Left cardiac atrium (tissue), 4 donors: ENCODE measurements at regions not wholly inside any gene's neighbourhood (a gene's known extent, or its start where the extent isn't known, plus 50 kb on each side); places are given as distances from the start of the nearest gene placed in this dataset.
"Not testable (repeated sequence)": the region's sequence is repeated elsewhere in the genome, so short reads cannot be mapped to it uniquely, and the experiment has no call there.

Experiments used
- ATAC-seq, 2 donors: fragments of 200-7000 bp; cut with Tn5 transposase; one replicate each; pipeline ENCODE4 v1.9.1; 2020; ENCODE audit warnings: mild to moderate bottlenecking in 2 of 2, moderate library complexity in 2 of 2
- DNase-seq: peaks from one replicate; pipeline ENCODE4 v3.0.0-alpha.2; 2020
- intact Hi-C, 2 donors: fragments of 100-400 bp; cut with DNase I; formaldehyde crosslinking; loops; one replicate each; pipeline versions ENCODE4 v1.14.1 to v1.15.1; 2022 to 2023
- donor health status: DM: no; HTN: yes; CAD: no.
- donor health status: DM: no; HTN: yes; CAD: no; lungs with severe emphysema.
- donor health status: DM: yes; HTN: yes; CAD: no.
- donor health status: Dilated cardiomyopathy.

GRCh38 chr9:78962156-78962555 is 609.6 kb upstream of the TLE4 start:
- no peak for DNase-seq
- no peak for ATAC-seq
- intact Hi-C loops: no loop called here

- DNase-seq: no peak
- ATAC-seq: no peak
- intact Hi-C loops: no loop called here
Measured at GRCh38 chr9:78963911-78964310, 607.9 kb upstream of the TLE4 start.

GRCh38 chr9:78967596-78968217 is 604.1 kb upstream of the TLE4 start:
- intact Hi-C loops: no loop called here
- no peak for ATAC-seq
- DNase-seq: no peak

- no peak for ATAC-seq
- intact Hi-C loops: no loop called here
- DNase-seq: no peak
Measured at GRCh38 chr9:78970375-78970774, 601.4 kb upstream of the TLE4 start.

GRCh38 chr9:78971540-78971939 is 600.2 kb upstream of the TLE4 start:
- no peak for ATAC-seq
- intact Hi-C loops: no loop called here
- DNase-seq: no peak

- no peak for ATAC-seq
Measured at GRCh38 chr9:78972303-78972999, 599.3 kb upstream of the TLE4 start.

GRCh38 chr9:78973907-78974306 is 597.9 kb upstream of the TLE4 start:
- intact Hi-C loops: no loop called here
- DNase-seq: no peak
- ATAC-seq: no peak

More at GRCh38 chr9:78972303-78972999, 599.3 kb upstream of the TLE4 start:
- intact Hi-C loops: no loop called here
- DNase-seq: no peak

- ATAC-seq: no peak
- intact Hi-C loops: no loop called here
- no peak for DNase-seq
Measured at GRCh38 chr9:78982849-78983248, 588.9 kb upstream of the TLE4 start.

- DNase-seq: no peak
- no peak for ATAC-seq
- intact Hi-C loops: no loop called here
Measured at GRCh38 chr9:78985084-78985738, 586.6 kb upstream of the TLE4 start.

GRCh38 chr9:78986446-78986845 is 585.3 kb upstream of the TLE4 start:
- intact Hi-C loops: no loop called here
- ATAC-seq (no peak), DNase-seq (no peak)

GRCh38 chr9:78989031-78989658 is 582.6 kb upstream of the TLE4 start:
- no peak for ATAC-seq
- intact Hi-C loops: no loop called here

GRCh38 chr9:78994471-78994870 is 577.3 kb upstream of the TLE4 start:
- DNase-seq (no peak), ATAC-seq (no peak)
- intact Hi-C loops: no loop called here

More at GRCh38 chr9:78989031-78989658, 582.6 kb upstream of the TLE4 start:
- no peak for DNase-seq

- ATAC-seq, intact Hi-C loops, DNase-seq: not testable (repeated sequence)
Measured at GRCh38 chr9:78994974-78995373, 576.8 kb upstream of the TLE4 start.

GRCh38 chr9:78997296-78997695 is 574.5 kb upstream of the TLE4 start:
- no peak for DNase-seq
- intact Hi-C loops: no loop called here
- no peak for ATAC-seq

- intact Hi-C loops: no loop called here
- ATAC-seq (no peak), DNase-seq (no peak)
Measured at GRCh38 chr9:79000230-79001002, 571.3 kb upstream of the TLE4 start.

GRCh38 chr9:79001012-79001411 is 570.8 kb upstream of the TLE4 start:
- DNase-seq (no peak), ATAC-seq (no peak)
- intact Hi-C loops: no loop called here

GRCh38 chr9:79003514-79003913 is 568.3 kb upstream of the TLE4 start:
- intact Hi-C loops: no loop called here
- ATAC-seq (no peak), DNase-seq (no peak)

GRCh38 chr9:79004032-79004431 is 567.7 kb upstream of the TLE4 start:
- intact Hi-C loops: no loop called here
- no peak for DNase-seq

GRCh38 chr9:79006546-79006945 is 565.2 kb upstream of the TLE4 start:
- intact Hi-C loops: no loop called here
- DNase-seq (no peak), ATAC-seq (no peak)

More at GRCh38 chr9:79004032-79004431, 567.7 kb upstream of the TLE4 start:
- no peak for ATAC-seq
